ENCODE measurements at regions not wholly inside any gene's neighbourhood (a gene's known extent, or its start where the extent isn't known, plus 50 kb on each side); places are given as distances from the start of the nearest gene placed in this dataset.

DNA sequence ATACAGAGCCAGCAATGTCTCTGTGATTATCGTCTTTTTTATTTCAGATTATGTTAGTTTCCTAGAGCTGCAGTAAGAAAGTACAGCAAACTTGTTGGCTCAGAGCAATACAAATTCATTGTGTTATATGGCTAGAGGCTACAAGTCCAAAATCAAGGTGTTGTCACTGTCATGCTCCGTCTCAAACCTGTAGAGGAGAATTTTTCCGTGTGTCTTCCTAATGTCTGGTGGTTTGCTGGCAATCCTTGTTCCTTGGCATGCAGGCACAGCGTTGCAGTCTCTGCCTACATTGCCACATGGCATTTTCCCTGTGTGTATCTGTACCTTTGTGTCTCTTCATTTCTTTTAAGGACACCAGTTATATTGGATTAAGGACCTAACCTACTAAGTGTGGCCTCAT is 244.4 kb downstream of the LRRIQ3 start:
- H3K36me3 Mint-ChIP-seq, result no peaks in the 10 kb centered on the region
- H3K4me1 Mint-ChIP-seq, result no peaks in the 10 kb centered on the region
- no peak overlapping the region for H3K4me3 Mint-ChIP-seq
- ATAC-seq, result no peak
- H3K27ac Mint-ChIP-seq, result no peak overlapping the region
- H3K9me3 Mint-ChIP-seq, result peaks cover 5% of the 10 kb centered on the region
- H3K27me3 Mint-ChIP-seq, result no peaks in the 10 kb centered on the region

DNA sequence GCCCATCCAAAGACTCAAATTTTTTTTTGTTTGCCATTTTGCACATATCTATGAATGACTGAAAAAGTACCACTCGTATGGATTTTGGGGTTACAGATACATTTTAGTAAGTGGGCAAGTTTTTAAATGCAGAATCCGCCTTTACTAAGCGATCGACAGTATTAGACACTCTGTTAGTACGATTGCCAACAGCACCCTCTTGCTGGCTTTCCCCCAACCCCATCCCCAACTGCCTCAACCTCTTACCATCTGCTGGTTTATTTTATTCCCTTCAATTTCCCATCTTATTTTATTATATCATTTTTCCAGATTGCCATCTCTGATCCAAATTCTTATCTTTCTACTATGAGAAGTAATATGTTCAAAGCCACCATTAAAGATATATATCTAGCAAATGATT is 244.8 kb downstream of the LRRIQ3 start:
- no peak overlapping the region for H3K4me3 Mint-ChIP-seq

DNA sequence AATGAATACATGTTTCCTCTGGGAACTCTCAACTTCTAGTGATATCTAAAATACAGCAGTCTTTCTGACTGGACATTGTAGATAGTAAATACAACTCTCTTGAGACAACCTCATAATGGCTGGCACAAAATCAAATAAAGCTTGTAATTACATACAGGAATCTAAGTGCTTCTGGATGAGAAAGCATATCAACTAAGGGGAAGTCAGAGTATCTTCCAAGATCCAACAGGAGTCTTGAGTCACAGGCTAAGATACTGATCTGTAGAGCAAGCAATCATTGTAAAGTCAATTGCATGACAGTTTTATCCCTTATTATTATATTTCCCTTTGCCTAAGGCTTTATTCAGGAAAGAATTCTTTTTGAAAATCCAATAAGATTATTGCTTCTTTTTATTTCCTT is 249.9 kb downstream of the LRRIQ3 start:
- Mint-ChIP-seq H3K27ac (no peak overlapping the region), H3K27me3 (no peaks in the 10 kb centered on the region), H3K9me3 (no peaks in the 10 kb centered on the region), H3K4me1 (no peaks in the 10 kb centered on the region), H3K36me3 (no peaks in the 10 kb centered on the region), H3K4me3 (no peak overlapping the region)
- no peak for ATAC-seq

More for the DNA sequence above, 244.8 kb downstream of the LRRIQ3 start:
- Mint-ChIP-seq H3K4me1 (no peaks in the 10 kb centered on the region), H3K36me3 (no peaks in the 10 kb centered on the region), H3K27me3 (no peaks in the 10 kb centered on the region), H3K9me3 (peaks cover 5% of the 10 kb centered on the region), H3K27ac (no peak overlapping the region)
- ATAC-seq, result no peak

DNA sequence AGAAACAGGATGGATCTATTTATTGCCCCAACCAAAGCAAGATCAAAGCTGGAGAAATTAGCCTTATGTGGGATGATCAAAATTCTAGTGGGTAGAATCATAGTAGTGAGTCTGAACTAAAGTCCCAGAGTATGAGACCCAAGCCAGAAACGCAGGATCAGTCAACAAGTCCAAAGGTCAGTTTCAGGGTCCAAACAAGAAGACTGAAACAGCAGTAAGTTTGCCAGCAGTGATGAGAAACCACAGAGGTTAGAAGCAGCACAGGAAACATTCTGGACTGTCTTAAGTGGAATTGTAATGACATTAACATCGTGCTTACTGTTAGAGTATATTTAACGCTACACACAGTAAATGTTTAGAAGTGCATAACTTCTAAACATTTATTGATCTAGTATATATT is 251.0 kb downstream of the LRRIQ3 start:
- no peak for ATAC-seq
- Mint-ChIP-seq H3K4me1 (no peaks in the 10 kb centered on the region), H3K9me3 (no peaks in the 10 kb centered on the region), H3K27ac (no peak overlapping the region), H3K27me3 (no peaks in the 10 kb centered on the region), H3K36me3 (no peaks in the 10 kb centered on the region), H3K4me3 (no peak overlapping the region)

DNA sequence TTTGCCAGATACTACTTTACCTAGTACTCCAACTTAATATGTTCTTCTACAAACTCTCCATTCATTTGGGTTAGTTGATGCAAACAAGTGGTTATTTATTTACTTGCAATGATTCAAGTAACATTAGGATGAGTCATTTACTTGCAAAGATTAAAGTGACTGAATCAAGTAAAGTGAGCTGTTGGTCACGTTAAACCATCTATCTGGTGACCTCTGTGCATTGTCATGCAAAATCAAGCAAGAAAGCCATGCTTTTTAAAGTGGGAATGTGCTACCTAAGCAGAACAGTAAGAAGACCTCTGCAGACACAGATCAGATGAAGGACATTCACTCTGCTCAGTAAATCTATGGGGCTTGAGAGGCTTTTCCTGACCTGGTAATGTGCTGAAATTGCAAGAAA is 254.7 kb downstream of the LRRIQ3 start:
- H3K4me1 Mint-ChIP-seq, result no peaks in the 10 kb centered on the region
- ATAC-seq, result no peak
- no peak overlapping the region for H3K27ac Mint-ChIP-seq
- H3K27me3 Mint-ChIP-seq, result no peaks in the 10 kb centered on the region
- H3K36me3 Mint-ChIP-seq, result no peaks in the 10 kb centered on the region
- no peak overlapping the region for H3K4me3 Mint-ChIP-seq
- no peaks in the 10 kb centered on the region for H3K9me3 Mint-ChIP-seq

DNA sequence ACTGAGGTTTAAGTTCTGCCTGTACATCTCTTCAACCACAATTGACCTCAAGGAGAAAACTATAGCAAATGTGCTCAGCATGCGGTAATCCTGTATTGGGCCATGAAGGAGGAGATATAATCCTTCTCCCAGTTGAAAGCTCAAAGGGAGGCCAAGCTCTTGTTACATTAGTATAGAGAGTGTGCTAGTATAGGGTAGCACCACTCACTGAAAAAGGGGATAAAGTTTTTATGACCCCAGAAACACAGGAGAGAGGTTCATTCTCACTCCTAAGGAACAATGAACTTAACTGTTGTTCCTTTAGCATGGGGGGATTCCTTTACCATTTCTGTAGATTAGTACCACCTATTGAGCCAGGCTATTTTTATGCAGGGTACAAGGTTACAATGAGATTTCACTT is 267.7 kb downstream of the LRRIQ3 start:
- Mint-ChIP-seq H3K4me1 (no peaks in the 10 kb centered on the region), H3K9me3 (no peaks in the 10 kb centered on the region), H3K36me3 (no peaks in the 10 kb centered on the region), H3K27ac (no peak overlapping the region), H3K4me3 (no peak overlapping the region), H3K27me3 (no peaks in the 10 kb centered on the region)
- ATAC-seq, result no peak

DNA sequence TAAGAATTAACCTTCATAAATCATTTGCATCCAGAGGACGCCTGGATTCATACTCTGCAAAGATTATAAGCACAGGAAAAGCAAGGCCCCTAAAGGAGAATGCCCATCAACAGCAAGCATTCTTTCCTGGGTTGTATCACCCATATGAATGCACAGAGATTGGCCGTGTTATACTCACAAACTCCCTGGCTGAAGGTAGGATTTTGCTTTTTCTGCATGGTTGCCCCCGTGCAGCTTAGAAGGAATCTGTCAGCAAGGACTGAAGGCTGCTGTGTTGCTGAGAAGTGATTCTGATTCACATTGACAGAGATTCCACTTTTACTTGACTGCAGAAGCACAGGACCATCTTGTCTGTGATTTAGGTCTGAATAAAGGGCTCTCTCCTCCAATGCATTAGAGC is 283.0 kb downstream of the LRRIQ3 start:
- Mint-ChIP-seq H3K4me3 (no peak overlapping the region), H3K36me3 (no peaks in the 10 kb centered on the region), H3K9me3 (peaks cover 5% of the 10 kb centered on the region), H3K4me1 (no peaks in the 10 kb centered on the region), H3K27me3 (no peaks in the 10 kb centered on the region), H3K27ac (no peak overlapping the region)
- no peak for ATAC-seq

DNA sequence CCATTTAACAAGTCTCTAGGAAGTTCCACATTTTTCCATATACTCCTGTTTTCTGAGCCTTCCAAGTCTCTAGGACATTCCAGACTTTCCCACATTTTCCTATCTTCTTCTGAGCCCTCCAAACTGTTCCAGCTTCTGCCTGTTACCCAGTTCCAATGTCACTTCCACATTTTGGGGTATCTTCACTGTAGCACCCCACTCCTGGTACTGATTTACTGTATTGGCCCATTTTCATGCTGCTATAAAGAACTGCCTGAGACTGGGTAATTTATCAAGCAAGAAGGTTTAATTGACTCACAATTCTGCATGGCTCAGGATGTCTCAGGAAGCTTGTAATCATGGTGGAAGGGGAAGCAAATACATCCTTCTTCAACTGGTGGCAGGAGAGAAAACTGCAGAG is 285.0 kb downstream of the LRRIQ3 start:
- H3K4me3 Mint-ChIP-seq, result no peak overlapping the region
- H3K27ac Mint-ChIP-seq, result no peak overlapping the region

DNA sequence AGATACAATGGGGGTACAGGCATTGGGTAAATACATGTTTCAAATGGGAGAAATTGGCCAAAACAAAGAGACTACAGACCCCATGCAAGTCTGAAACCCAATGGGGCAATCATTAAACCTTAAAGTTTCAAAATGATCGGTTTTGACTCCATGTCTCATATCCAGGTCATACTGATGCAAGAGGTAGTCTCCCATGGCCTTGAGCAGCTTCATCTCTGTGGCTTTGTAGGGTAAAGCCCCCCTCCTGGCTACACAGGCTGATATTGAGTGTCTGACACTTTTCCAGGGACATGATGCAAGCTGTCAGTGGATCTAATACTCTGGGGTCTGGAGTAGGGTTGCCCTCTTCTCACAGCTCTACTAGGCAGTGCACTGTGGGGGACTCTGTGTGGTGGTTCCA is 286.1 kb downstream of the LRRIQ3 start:
- Mint-ChIP-seq H3K4me3 (no peak overlapping the region), H3K27me3 (no peaks in the 10 kb centered on the region), H3K9me3 (peaks cover 5% of the 10 kb centered on the region), H3K4me1 (no peaks in the 10 kb centered on the region), H3K27ac (no peak overlapping the region), H3K36me3 (no peaks in the 10 kb centered on the region)
- ATAC-seq, result no peak

More for the DNA sequence above, 285.0 kb downstream of the LRRIQ3 start:
- Mint-ChIP-seq H3K27me3 (no peaks in the 10 kb centered on the region), H3K4me1 (no peaks in the 10 kb centered on the region), H3K36me3 (no peaks in the 10 kb centered on the region), H3K9me3 (peaks cover 5% of the 10 kb centered on the region)
- no peak for ATAC-seq

DNA sequence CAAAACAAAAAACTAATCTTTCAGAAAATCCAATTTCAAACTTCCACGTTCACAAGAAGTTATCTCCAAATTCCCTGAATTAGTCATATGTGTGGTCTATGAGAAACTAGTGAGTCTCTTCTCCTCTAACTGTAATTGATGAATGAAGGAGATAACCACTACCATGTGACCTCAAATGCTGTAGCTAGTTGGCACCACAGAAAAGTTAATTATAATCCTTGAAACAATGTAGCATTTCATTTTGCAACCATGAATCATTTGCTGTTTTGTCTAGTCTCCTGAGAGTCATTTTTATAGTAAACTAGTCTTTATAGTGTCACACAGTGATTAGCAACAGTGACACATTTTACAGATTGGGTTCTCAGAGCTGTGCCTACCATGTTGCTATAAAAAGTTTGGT is 287.5 kb downstream of the LRRIQ3 start:
- no peaks in the 10 kb centered on the region for H3K27me3 Mint-ChIP-seq
- H3K4me1 Mint-ChIP-seq, result no peaks in the 10 kb centered on the region
- H3K4me3 Mint-ChIP-seq, result no peak overlapping the region
- H3K9me3 Mint-ChIP-seq, result peaks cover 5% of the 10 kb centered on the region
- no peak overlapping the region for H3K27ac Mint-ChIP-seq
- ATAC-seq, result no peak
- no peaks in the 10 kb centered on the region for H3K36me3 Mint-ChIP-seq

DNA sequence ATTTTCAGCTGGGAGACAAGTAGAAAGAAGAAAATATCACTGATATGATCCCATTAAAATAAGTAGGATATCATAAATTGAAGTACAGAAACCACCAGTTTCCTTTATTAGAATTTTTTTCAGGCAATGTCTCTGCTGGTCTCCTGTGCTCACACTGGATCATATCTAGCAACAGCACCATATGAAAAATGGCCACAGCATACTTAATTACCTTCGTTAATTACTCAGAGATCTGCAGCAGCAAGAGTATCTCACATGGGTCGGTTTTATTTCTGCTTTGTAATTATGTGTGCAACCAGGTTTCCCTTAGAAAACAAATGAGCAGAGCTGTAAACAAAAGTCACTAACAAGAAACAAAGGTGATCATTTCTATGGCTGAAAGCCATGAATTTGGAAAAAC is 287.9 kb downstream of the LRRIQ3 start:
- H3K27me3 Mint-ChIP-seq, result no peaks in the 10 kb centered on the region

DNA sequence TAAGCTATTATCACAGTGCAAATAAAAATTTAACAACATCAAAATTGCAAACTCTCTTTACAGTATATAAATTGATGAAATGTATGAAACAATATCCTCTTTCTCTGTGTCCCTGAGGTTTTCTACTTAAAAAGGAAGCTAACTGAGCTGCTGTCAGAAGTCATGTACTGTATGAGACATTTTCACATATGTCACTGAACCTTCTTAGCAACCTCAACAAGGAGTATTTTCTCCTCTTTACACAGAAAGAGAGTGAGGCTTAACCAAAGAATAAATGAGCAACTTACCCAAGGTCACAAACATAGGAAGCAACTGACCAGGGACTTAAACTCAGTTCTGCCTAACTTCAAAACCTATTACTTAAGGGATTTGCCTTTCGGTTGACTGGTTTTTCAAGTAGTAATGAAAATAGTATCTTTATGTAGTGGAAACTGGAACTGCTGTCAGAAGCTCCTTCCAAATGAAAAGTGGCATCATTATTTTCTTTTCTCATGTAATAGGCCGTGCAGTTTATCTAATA is 288.9 kb downstream of the LRRIQ3 start:
- Mint-ChIP-seq H3K36me3 (no peaks in the 10 kb centered on the region), H3K4me3 (no peak overlapping the region), H3K4me1 (no peaks in the 10 kb centered on the region), H3K9me3 (peaks cover 5% of the 10 kb centered on the region), H3K27ac (no peak overlapping the region), H3K27me3 (no peaks in the 10 kb centered on the region)
- ATAC-seq, result no peak

More for the DNA sequence above, 287.9 kb downstream of the LRRIQ3 start:
- Mint-ChIP-seq H3K27ac (no peak overlapping the region), H3K36me3 (no peaks in the 10 kb centered on the region), H3K4me1 (no peaks in the 10 kb centered on the region), H3K9me3 (peaks cover 5% of the 10 kb centered on the region), H3K4me3 (no peak overlapping the region)
- ATAC-seq, result no peak

DNA sequence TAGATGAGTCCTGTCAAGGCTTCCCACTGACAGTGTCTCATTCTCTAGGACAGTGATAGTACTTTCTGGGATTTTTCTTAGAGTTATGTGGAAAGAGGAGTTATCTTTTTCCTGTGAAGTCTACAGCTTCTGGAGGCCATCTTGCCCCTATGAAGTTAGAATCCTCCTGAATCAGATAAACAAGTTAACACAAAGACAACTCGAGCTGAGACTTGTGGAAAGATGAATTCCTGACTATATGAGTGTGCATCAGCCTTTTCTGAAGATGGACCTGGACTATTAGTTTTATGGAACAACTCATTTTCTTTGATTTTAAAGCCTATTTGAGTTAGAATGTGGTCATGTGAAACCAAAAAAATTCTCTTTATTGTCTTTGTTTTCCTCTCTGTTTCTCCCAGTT is 290.9 kb downstream of the LRRIQ3 start:
- Mint-ChIP-seq H3K27me3 (no peaks in the 10 kb centered on the region), H3K36me3 (no peaks in the 10 kb centered on the region), H3K4me1 (no peaks in the 10 kb centered on the region), H3K9me3 (no peaks in the 10 kb centered on the region), H3K27ac (no peak overlapping the region), H3K4me3 (no peak overlapping the region)
- ATAC-seq, result no peak

DNA sequence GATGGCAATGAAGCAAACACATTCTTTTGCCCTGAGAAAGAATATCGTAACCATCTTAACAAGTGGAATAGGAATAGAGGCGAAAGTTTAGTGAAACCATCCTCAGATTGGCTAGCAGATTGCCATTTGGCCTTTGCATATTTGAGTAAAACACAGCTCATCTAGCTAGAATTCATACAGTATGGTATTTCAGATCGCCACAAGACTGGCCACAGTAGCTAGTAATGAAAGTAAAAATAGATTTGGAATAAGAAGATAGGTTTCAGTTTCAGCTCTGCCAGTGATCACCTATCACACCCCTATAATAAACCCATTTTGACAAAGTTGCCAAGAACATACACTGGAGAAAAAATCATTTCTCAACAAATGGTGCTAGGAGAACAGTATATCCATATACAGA is 294.9 kb downstream of the LRRIQ3 start:
- Mint-ChIP-seq H3K9me3 (no peaks in the 10 kb centered on the region), H3K4me3 (no peak overlapping the region), H3K27me3 (no peaks in the 10 kb centered on the region), H3K4me1 (no peaks in the 10 kb centered on the region), H3K27ac (no peak overlapping the region), H3K36me3 (no peaks in the 10 kb centered on the region)
- ATAC-seq, result no peak

DNA sequence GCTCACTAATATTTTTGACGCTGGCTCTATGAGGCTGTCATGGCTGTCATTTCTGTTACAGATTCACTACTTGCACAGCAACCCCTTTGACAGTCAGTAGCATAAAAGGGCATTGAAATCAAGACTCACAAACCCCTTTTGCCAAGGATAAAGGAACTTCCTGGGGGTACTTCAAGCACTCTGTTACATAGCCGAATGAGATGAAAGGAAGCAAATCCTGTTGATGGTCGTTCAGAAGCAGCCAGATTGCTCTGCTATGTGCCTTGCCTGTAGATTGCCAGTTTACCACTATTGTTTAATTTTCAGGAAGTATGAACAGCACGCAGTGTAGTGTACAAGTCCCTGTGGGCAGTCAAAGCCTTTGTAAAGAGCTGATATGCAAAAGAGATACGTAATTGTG is 296.2 kb downstream of the LRRIQ3 start:
- no peak for ATAC-seq
- no peaks in the 10 kb centered on the region for H3K27me3 Mint-ChIP-seq
- H3K4me3 Mint-ChIP-seq, result no peak overlapping the region
- H3K4me1 Mint-ChIP-seq, result no peaks in the 10 kb centered on the region
- H3K36me3 Mint-ChIP-seq, result no peaks in the 10 kb centered on the region
- H3K27ac Mint-ChIP-seq, result no peak overlapping the region
- H3K9me3 Mint-ChIP-seq, result no peaks in the 10 kb centered on the region

DNA sequence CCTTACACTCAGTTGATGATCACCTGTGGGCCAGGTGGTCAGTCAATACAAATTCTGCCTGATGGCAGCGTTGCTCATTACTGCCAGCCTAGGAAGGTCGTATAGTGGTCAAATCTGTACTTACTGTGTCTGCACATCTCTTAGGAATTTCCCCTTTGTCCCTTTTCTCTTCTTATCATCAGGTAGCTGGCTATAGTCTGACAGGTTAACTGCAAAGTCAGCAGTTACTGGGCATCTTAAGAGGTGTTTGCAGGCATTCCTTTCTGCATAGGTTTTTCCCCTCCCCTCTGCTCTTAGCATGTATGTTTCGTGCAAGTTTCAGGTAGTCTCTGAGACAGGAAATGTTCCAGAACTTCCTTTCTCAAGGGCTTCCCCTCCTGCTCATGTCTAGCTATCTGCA is 298.7 kb downstream of the LRRIQ3 start:
- ATAC-seq, result no peak
- Mint-ChIP-seq H3K36me3 (no peaks in the 10 kb centered on the region), H3K27ac (no peak overlapping the region), H3K4me1 (no peaks in the 10 kb centered on the region), H3K27me3 (no peaks in the 10 kb centered on the region), H3K4me3 (no peak overlapping the region), H3K9me3 (no peaks in the 10 kb centered on the region)

DNA sequence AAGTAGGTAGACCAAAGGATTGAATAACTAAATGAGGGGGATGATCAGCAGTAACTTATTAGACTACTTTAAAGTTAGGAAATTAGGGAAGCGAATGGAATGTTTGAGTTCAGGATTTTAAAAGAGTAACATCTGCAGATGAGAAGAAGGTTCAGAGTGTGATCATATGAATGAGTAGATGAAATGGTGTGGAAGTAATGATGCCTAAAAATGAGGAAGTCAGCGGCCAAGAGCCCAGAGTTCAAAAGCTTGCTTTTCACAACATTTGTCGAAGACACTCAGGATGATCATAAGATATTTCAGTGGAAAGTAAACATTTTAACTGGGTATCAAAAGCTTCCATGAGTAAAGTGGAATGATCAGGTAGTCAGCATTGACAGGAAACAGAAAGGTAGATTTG is 299.4 kb downstream of the LRRIQ3 start:
- Mint-ChIP-seq H3K4me3 (no peak overlapping the region), H3K27ac (no peak overlapping the region), H3K36me3 (no peaks in the 10 kb centered on the region), H3K4me1 (no peaks in the 10 kb centered on the region), H3K27me3 (no peaks in the 10 kb centered on the region), H3K9me3 (no peaks in the 10 kb centered on the region)
- no peak for ATAC-seq

Measured in stimulated activated memory B cell treated with anti-CD40 and anti-IgM and Interleukin-4, amounts not matched to agents 10 μg/mL and 1 μg/mL and 100 μg/mL, for 72 hours (primary cell).